PC-9 (cell line): ENCODE measurements at regions not wholly inside any gene's neighbourhood (a gene's known extent, or its start where the extent isn't known, plus 50 kb on each side); places are given as distances from the start of the nearest gene placed in this dataset.

Experiments
- EZH2 ChIP-seq: fragments of 200-600 bp; sonication (generic); IDR thresholded peaks from 2 replicates; pipeline ENCODE4 v1.8.0; 2017; ENCODE audit warnings: antibody characterized with exemption, low read depth
- TF ChIP-seq, protein P1 (sequence below): fragments of 200-600 bp; sonication (generic); conservative IDR thresholded peaks from 2 replicates; pipeline ENCODE4 v1.6.1; 2017; ENCODE audit warnings: mixed run types, antibody characterized with exemption, mild to moderate bottlenecking, moderate library complexity

DNA sequence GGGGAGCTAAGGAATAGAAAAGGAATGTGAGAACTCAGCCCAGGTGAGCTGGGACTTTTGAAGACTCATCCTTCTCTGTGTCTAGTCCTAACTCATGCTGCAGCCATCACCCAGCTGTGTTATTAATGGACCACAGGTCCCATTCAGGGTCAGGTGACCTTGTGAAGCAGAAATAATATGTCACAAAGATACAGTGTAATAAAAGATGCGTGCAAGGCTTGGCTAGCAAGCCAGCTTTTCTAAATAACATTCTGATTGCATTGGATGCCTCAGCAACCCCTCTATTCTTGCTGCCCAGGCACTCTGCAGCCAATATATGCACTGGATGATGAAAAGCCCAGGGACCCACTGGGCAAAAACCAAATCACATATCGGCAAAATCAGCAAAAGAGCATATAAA, 393.1 kb upstream of the PIK3C3 start:
- TF ChIP-seq EZH2, result no peak
- TF ChIP-seq, protein P1, sequence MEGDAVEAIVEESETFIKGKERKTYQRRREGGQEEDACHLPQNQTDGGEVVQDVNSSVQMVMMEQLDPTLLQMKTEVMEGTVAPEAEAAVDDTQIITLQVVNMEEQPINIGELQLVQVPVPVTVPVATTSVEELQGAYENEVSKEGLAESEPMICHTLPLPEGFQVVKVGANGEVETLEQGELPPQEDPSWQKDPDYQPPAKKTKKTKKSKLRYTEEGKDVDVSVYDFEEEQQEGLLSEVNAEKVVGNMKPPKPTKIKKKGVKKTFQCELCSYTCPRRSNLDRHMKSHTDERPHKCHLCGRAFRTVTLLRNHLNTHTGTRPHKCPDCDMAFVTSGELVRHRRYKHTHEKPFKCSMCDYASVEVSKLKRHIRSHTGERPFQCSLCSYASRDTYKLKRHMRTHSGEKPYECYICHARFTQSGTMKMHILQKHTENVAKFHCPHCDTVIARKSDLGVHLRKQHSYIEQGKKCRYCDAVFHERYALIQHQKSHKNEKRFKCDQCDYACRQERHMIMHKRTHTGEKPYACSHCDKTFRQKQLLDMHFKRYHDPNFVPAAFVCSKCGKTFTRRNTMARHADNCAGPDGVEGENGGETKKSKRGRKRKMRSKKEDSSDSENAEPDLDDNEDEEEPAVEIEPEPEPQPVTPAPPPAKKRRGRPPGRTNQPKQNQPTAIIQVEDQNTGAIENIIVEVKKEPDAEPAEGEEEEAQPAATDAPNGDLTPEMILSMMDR, result no peak
